ENCODE measurements at regions not wholly inside any gene's neighbourhood (a gene's known extent, or its start where the extent isn't known, plus 50 kb on each side); places are given as distances from the start of the nearest gene placed in this dataset.

DNA sequence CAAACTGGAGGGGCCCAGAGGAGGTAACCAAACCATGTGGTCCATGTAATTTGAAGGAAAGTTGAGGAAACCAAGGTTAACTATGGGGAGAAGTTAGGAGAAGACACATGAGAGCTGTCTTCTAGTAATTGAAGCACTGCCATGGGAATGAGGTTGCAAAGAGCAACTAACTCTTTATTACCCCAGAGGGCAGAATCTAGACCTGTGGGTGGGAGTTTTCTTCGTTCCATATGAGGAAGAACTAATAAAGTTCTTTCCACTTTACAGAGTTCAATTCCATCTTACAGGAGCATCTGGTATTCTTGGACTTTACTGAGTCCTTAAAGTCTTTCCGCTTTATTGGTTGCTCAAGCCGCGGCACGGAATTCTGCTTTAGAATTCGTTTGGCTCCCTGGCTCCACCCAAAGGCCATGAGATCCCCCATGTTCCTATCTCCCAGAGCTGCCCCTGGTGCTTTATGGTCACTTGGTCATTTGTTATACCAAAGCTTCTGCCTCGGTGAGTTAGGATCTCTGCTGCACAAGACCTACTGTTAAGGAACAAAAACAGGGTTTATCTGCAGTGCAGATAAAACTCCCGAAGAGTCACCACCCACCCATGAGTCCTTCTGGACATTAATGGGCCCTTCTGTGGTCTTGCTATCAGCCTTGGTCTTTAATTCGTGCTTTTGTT, 89.5 kb upstream of the UMPS start:
- no peak for TF ChIP-seq CBFB (CRISPR knock-in tag; IDR thresholded peaks at IDR 0.05)
- no peak for TF ChIP-seq ZNF326 (CRISPR knock-in tag; IDR thresholded peaks at IDR 0.05; ENCODE audit: borderline replicate concordance)
- TF ChIP-seq DPF2 (CRISPR knock-in tag; IDR thresholded peaks at IDR 0.05; ENCODE audit: borderline replicate concordance, low read depth), result no peak
- no peak for TF ChIP-seq JUNB (CRISPR knock-in tag; IDR thresholded peaks at IDR 0.05; ENCODE audit: borderline replicate concordance)
- TF ChIP-seq ZNF670 (CRISPR knock-in tag; IDR thresholded peaks at IDR 0.05; ENCODE audit: borderline replicate concordance), result no peak

Data from HepG2 (cell line).